NCI-H146 treated with DMSO at 0.1 percent for 48 hours (cell line): ENCODE measurements at regions not wholly inside any gene's neighbourhood (a gene's known extent, or its start where the extent isn't known, plus 50 kb on each side); places are given as distances from the start of the nearest gene placed in this dataset.
"Not testable (repeated sequence)": the region's sequence is repeated elsewhere in the genome, so short reads cannot be mapped to it uniquely, and the experiment has no call there.

Experiments used
- DNase-seq: peaks from one replicate; lab custom pipeline; 2025; ENCODE audit not compliant: unreplicated experiment; lab: John Stamatoyannopoulos, UW

DNA sequence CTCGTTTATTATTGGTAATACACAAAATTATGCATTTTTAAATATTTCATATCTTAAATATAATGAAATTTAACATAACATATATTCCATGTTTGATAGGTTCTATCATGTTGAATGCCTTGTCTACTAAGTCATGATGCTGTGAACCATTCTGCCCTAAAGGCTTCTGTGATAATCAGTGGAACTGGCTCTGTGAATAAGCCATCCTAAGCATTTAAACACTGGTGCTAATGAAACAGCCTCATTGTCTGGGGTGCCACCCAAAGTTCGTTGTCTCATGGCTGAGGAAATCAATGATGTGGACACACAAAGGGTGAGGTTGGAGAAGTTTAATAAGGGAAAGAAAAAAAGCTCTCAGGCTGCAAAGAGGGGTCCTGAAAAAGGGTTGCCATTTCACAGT is 264.7 kb upstream of the ZRANB2 start:
- no peak for DNase-seq

DNA sequence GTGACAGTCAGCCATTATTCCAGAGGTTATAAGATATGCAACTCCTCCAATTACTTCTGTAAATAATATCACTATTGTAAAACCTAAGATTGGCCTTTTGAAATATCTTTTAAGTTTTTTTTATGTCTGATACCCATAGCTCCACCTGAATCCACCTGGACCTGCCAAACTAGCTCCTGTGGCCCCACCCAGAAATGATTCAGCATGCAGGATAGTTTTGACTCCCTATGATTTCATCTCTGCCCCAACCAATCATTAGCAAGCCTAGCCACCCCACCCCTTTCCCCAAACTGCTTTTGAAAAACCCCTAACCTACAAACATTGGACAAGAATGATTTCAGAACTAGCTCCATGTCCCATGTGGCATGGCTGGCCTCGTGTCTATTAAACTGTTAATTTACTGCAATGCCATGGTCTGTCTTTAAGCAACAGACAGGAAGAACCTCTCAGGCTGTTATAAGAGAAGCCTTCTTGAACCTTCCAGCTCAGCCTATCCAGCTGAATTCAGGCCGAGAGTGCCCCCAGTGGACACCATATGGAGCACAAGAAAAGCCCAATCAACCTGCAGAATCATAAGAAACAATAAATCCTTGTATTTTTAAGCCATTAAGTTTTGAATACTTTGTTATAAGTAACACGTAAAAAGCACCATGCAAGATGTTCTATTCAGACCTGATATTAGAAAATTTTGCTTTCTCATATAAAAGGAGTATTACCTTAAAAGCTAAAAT is 263.0 kb upstream of the ZRANB2 start:
- DNase-seq, result no peak

DNA sequence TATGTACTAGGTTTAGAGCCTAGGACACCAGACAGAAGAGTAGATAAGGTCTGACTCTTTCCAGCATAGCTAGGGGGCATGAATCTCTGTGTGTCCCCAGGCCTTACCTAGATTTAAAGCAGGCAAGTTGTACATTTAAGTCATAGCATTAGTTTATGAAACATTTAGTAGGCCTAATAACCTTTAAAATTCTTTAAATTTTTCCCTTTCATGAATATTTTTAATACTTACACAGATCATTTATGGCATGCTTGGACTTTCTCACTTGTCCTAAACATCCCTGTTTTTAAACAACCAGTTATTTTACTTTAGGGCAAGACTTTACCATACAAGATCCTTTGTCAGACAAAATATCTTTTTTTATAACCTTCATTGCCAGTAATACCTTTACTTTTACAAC is 258.4 kb upstream of the ZRANB2 start:
- no peak for DNase-seq

DNA sequence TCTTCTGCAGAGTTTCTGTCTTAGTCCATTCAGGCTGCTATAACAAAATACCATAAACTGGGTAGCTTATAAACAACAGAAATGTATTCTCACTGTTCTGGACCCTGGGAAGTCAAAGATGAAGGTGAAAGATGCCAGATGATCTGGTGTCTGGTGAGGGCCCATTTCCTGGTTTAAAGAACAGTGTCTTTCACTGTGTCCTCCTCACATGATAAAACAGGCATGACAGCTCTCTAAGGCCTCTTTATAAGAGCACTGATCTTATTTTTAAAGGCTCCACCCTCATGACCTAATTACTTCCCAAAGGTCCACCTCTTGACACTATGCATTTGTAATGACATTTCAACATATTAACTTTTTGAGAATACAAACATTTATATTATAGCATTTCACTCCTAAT is 250.2 kb upstream of the ZRANB2 start:
- no peak for DNase-seq

DNA sequence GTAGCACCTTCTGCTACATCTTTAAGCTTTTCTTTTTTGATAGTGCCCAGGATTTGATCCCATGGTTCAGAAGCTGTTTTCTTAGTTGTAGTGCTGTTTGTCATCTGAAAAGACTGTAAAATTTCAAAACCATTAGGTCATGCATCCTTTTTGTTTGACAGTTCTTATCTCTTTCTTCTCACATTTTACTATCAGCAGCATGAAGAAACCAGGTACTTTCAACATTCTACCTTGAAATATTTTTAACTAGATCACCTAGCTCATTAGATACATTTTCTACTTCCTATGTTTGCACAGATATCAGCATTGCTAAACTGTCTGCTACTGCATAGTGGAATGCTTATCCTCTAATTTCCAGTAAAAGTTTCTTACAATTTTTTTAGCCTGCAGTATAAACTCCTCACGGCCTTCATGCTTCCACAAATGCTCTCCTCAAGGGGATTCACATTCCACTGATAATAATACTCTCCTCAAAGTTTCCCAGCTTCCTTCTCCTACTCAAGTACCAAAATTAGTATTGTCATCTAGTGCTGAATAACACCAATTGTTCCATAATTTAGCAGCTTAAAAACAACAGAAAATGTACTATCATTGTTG is 243.9 kb upstream of the ZRANB2 start:
- DNase-seq, result no peak

DNA sequence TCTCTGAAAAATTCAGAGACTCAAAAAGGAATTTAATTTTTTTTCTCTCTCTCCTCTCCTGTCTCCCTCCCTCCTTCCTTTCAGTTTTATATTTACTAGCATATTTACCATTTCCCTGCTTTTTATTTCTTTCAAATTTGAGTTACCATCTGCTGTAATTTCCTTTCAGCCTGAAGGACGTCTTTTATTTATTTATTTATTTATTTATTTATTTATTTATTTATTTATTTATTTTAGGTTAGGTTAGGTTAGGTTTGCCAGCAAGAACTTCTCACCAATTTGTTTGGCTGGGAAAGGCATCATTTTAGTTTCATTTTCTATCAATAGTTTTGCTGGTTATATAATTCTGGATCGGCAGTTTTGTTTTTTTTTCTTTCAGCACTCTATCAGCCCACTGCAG is 231.7 kb upstream of the ZRANB2 start:
- DNase-seq, result no peak

DNA sequence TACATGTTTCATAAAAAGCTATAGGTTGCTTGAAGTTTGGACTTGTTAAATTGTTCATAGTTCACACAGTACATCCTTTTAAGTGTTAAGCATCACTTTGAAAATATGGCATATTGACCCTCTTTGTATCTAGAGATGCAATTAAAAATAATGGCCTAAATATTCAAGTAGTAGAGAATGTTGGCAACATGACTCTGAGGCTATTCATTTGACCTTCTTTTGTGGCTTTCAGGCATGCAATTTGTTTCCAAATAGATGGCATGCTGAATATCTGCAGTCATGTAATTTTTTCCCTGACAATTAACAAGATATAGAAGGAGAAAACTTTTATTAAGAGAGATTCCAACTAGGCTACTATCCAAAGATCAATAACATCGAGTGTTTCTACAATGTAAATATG is 230.5 kb upstream of the ZRANB2 start:
- DNase-seq, result no peak

- DNase-seq, result no peak
Observed at GRCh38 chr1:71307451-71307850, 226.6 kb upstream of the ZRANB2 start.

GRCh38 chr1:71304125-71304524 is 223.3 kb upstream of the ZRANB2 start:
- DNase-seq, result no peak

GRCh38 chr1:71303617-71304041 is 222.8 kb upstream of the ZRANB2 start:
- no peak for DNase-seq

GRCh38 chr1:71298633-71299032 is 217.8 kb upstream of the ZRANB2 start:
- no peak for DNase-seq

GRCh38 chr1:71296551-71297134 is 215.8 kb upstream of the ZRANB2 start:
- no peak for DNase-seq

DNA sequence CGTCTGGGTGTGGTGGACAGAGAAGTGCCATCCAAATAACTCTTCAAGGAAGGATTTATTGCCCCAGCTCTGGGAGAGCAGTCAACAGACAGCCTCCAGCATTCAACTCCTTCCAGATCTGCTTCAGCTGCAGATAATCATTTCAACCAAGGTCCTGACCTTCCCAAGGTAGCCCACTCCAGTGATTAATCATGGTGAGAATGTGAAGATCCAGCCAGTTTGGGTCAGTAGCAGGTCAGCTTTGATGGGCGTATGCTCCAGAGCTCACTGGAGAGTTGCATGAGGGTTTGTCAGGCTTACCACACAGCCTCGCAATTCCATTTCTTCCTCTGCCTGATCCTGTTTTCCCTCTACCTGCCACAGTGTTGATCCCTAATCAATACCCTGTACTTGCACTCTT is 214.5 kb upstream of the ZRANB2 start:
- DNase-seq, result no peak

GRCh38 chr1:71294178-71294577 is 213.3 kb upstream of the ZRANB2 start:
- no peak for DNase-seq

GRCh38 chr1:71292203-71292602 is 211.4 kb upstream of the ZRANB2 start:
- DNase-seq, result no peak

DNA sequence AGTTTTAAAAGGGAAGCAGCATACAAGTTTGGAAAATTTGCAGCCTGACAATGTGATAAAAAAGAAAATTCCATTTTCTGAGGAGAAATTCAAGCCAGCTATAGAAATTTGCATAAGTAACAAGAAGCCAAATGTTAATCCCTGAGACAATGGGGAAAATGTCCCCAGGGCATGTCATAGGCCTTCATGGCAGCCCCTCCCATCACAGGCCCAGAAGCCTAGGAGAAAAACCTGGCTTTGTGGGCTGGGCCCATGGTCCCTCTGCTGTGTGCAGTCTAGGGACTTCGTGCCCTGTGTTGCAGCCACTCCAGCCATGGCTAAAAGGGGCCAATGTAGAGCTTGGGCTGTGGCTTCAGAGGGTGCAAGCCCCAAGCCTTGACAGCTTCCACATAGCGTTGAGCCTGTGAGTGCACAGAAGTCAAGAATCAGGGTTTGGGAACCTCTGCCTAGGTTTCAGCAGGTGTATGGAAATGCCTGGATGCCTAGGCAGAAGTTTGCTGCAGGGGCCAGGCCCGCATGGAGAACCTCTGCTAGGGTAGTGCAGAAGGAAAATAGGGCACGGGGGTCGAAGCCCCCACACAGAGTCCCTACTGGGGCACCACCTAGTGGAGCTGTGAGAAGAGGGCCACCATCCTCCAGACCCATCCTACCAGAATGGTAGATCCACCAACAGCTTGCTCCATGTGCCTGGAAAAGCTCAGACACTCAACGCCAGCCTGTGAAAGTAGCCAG is 209.8 kb upstream of the ZRANB2 start:
- not testable (repeated sequence) for DNase-seq

GRCh38 chr1:71285529-71285928 is 204.7 kb upstream of the ZRANB2 start:
- DNase-seq, result no peak

DNA sequence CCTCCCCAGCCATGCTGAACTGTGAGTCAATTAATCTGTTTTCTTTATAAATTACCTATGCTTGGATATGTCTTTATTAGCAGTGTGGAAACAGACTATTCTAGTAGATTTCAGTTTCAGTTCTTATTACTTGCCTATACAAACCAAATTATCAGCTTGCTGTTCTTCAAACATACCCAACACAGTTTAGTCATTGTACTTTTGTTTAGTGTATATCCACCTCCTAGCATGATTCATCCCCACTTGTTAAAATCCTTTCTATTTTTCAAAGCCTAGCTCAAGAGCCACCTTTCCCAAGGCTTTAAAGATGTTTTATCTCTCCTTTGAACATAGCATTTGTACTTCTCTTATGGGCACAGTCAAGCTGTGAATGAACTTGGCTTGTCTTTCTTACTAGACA is 195.6 kb upstream of the ZRANB2 start:
- no peak for DNase-seq

- no peak for DNase-seq
Observed at GRCh38 chr1:71273334-71273733, 192.5 kb upstream of the ZRANB2 start.

DNA sequence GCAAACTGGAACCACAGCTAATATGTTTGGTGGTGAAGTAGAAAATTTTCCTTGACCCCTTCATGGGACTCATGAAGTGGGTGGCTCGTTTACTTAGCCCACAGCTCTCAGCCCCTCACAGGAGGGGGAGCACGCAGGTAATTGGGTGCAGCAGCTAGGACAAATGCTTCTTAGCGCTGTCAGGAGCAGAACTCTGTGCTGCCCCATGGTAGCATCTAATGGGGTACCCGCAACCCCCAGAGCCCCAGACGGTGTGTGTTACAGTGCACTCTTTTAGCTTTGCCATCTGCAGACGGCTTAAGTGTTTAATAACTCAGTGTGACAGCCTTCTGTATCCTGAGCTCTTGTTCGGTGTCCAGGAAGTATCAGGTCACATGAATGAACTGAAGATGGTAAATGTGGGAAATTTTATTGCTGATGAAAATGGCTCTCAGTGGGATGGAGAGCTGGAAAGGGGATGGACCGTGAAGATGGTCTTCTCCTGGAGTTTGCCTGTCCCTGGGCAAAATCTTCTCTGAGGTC is 189.6 kb upstream of the ZRANB2 start:
- DNase-seq, result peak; percentile 35

- no peak for DNase-seq
Observed at GRCh38 chr1:71269818-71270217, 189.0 kb upstream of the ZRANB2 start.

DNA sequence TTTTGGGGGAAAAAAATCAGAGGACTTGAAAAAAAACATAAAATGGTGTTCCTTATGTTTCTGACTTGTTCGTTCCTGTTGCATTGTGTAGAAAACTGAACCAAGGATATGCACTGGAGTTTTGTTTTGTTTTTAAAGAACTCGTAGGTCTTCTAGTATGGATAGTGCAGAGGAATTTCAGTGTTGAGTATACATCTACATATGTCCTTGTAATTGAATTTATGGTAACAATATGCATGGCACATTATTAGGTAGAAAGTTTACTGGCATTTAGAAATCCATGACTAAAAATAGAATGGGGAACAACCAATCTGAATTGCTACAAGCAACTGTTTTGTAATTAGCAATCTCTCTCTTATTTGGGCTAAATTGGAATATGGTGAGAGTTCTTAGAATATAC is 188.3 kb upstream of the ZRANB2 start:
- no peak for DNase-seq
